ENCODE measurements at regions not wholly inside any gene's neighbourhood (a gene's known extent, or its start where the extent isn't known, plus 50 kb on each side); places are given as distances from the start of the nearest gene placed in this dataset.

- H3K4me1 ChIP-seq (ENCODE audit: control insufficient read depth, insufficient read depth, low read length), result no peaks in the 10 kb centered on the region
- H3K4me3 ChIP-seq (ENCODE audit: low read depth, low read length), result no peak overlapping the region
- no peaks in the 10 kb centered on the region for H3K36me3 ChIP-seq (ENCODE audit: control insufficient read depth in 2 of 2, insufficient read depth in 1 of 2, low read length in 2 of 2)
- H3K27ac ChIP-seq (ENCODE audit: extremely low read depth, low read depth, low read length), result no peak overlapping the region
- POLR2A ChIA-PET, result no interaction called here
- H3K9me3 ChIP-seq (ENCODE audit: control insufficient read depth, insufficient read depth, low read depth, low read length), result no peaks in the 10 kb centered on the region
- TF ChIP-seq ZNF529 (tag by site-specific recombination; IDR thresholded peaks at IDR 0.05; ENCODE audit: insufficient replicate concordance) (no peak), ZEB2 (tag by site-specific recombination; IDR thresholded peaks at IDR 0.05) (no peak), ZNF155 (tag by site-specific recombination; IDR thresholded peaks at IDR 0.05) (no peak), EGR2 (tag by site-specific recombination; IDR thresholded peaks at IDR 0.05; ENCODE audit: low read depth) (no peak), ZNF624 (tag by site-specific recombination; IDR thresholded peaks at IDR 0.05) (no peak), KLF17 (tag by site-specific recombination; IDR thresholded peaks at IDR 0.05) (no peak), ZNF223 (tag by site-specific recombination; IDR thresholded peaks at IDR 0.05) (no peak), ZNF48 (tag by site-specific recombination; IDR thresholded peaks at IDR 0.05) (no peak), ZNF239 (tag by site-specific recombination; IDR thresholded peaks at IDR 0.05) (no peak), ZNF501 (tag by site-specific recombination; IDR thresholded peaks at IDR 0.05) (no peak), HOXC10 (CRISPR knock-in tag; IDR thresholded peaks at IDR 0.05) (no peak), ZNF433 (tag by site-specific recombination; IDR thresholded peaks at IDR 0.05; ENCODE audit: low read depth) (no peak), SCRT1 (tag by site-specific recombination; IDR thresholded peaks at IDR 0.05; ENCODE audit: borderline replicate concordance) (no peak), ZNF18 (tag by site-specific recombination; IDR thresholded peaks at IDR 0.05) (no peak), ZBTB1 (tag by site-specific recombination; IDR thresholded peaks at IDR 0.05) (no peak), ZNF768 (tag by site-specific recombination; IDR thresholded peaks at IDR 0.05) (no peak), ZNF558 (tag by site-specific recombination; IDR thresholded peaks at IDR 0.05) (no peak)
- CTCF ChIA-PET, result no interaction called here
Measured at GRCh38 chr15:97686324-97686723, 274.2 kb upstream of the ARRDC4 start.

- H3K27ac ChIP-seq (ENCODE audit: extremely low read depth, low read depth, low read length), result no peak overlapping the region
- POLR2A ChIA-PET, result no interaction called here
- CTCF ChIA-PET, result interaction anchor here (0.6 kb wide), 1 partner anchor 70 kb away, joined by 4 read pairs; no protein-coding TSS in a partner anchor
- TF ChIP-seq KLF9 (tag by site-specific recombination; IDR thresholded peaks at IDR 0.05; ENCODE audit: low read depth) (no peak), ZNF449 (tag by site-specific recombination; IDR thresholded peaks at IDR 0.05) (no peak), KLF10 (tag by site-specific recombination; IDR thresholded peaks at IDR 0.05) (no peak), ZSCAN23 (tag by site-specific recombination; IDR thresholded peaks at IDR 0.05) (no peak), REST (tag by site-specific recombination; IDR thresholded peaks at IDR 0.05) (no peak), ZNF169 (tag by site-specific recombination; IDR thresholded peaks at IDR 0.05) (no peak), ZNF37A (tag by site-specific recombination; IDR thresholded peaks at IDR 0.05) (no peak), SCRT2 (tag by site-specific recombination; IDR thresholded peaks at IDR 0.05) (no peak), ZNF423 (tag by site-specific recombination; IDR thresholded peaks at IDR 0.05) (no peak), ZNF677 (tag by site-specific recombination; IDR thresholded peaks at IDR 0.05) (no peak), ZNF24 (tag by site-specific recombination; IDR thresholded peaks at IDR 0.05) (no peak), ZNF157 (tag by site-specific recombination; IDR thresholded peaks at IDR 0.05) (no peak), ZNF513 (tag by site-specific recombination; IDR thresholded peaks at IDR 0.05) (no peak)
Measured at GRCh38 chr15:97687654-97688053, 272.8 kb upstream of the ARRDC4 start.

More at GRCh38 chr15:97687654-97688053, 272.8 kb upstream of the ARRDC4 start:
- Histone ChIP-seq H3K4me1 (ENCODE audit: control insufficient read depth, insufficient read depth, low read length) (no peaks in the 10 kb centered on the region), H3K9me3 (ENCODE audit: control insufficient read depth, insufficient read depth, low read depth, low read length) (no peaks in the 10 kb centered on the region), H3K4me3 (ENCODE audit: low read depth, low read length) (no peak overlapping the region), H3K36me3 (ENCODE audit: control insufficient read depth in 2 of 2, insufficient read depth in 1 of 2, low read length in 2 of 2) (no peaks in the 10 kb centered on the region)

Data from HEK293 (cell line).